Astrocyte (in vitro differentiated cells and primary cell): ENCODE measurements at regions not wholly inside any gene's neighbourhood (a gene's known extent, or its start where the extent isn't known, plus 50 kb on each side); places are given as distances from the start of the nearest gene placed in this dataset.
"Not testable (repeated sequence)": the region's sequence is repeated elsewhere in the genome, so short reads cannot be mapped to it uniquely, and the experiment has no call there.

Experiments used
- DNase-seq: peaks from one replicate; pipeline ENCODE4 v3.0.0-alpha.2; 2010; ENCODE audit warnings: low read depth
- FAIRE-seq: peaks from 2 replicates; lab custom pipeline; 2011; peaks lifted over from hg19 to GRCh38; lab: Jason Lieb, UNC
- H2AFZ ChIP-seq: 2 replicates; pipeline ENCODE4 v1.6.0; 2012; ENCODE audit warnings: low read depth, low read length, inconsistent platforms
- H3K27ac ChIP-seq: 2 replicates; pipeline ENCODE4 v1.5.1; 2011; ENCODE audit warnings: low read depth, low read length, inconsistent platforms
- H3K27me3 ChIP-seq: 2 replicates; pipeline ENCODE4 v1.6.0; 2011; ENCODE audit warnings: low read length, inconsistent platforms; ENCODE audit not compliant: insufficient read depth
- H3K36me3 ChIP-seq: 2 replicates; pipeline ENCODE4 v1.5.1; 2011; ENCODE audit warnings: low read length, inconsistent platforms; ENCODE audit not compliant: insufficient read depth
- H3K4me1 ChIP-seq: 2 replicates; pipeline ENCODE4 v1.5.1; 2011; ENCODE audit warnings: low read length, inconsistent platforms; ENCODE audit not compliant: insufficient read depth
- H3K4me2 ChIP-seq: 2 replicates; pipeline ENCODE4 v1.6.0; 2012; ENCODE audit warnings: low read length, inconsistent platforms
- H3K4me3 ChIP-seq: 2 replicates; pipeline ENCODE4 v1.5.1; 2011; ENCODE audit warnings: low read depth, mild to moderate bottlenecking, low read length, inconsistent platforms; ENCODE audit not compliant: insufficient read depth
- H3K79me2 ChIP-seq: 2 replicates; pipeline ENCODE4 v1.6.0; 2012; ENCODE audit warnings: mild to moderate bottlenecking, low read length, inconsistent platforms; ENCODE audit not compliant: insufficient read depth
- H3K9ac ChIP-seq: 2 replicates; pipeline ENCODE4 v1.6.0; 2012; ENCODE audit warnings: mild to moderate bottlenecking, low read length, inconsistent platforms
- H3K9me3 ChIP-seq: 2 replicates; pipeline ENCODE4 v1.5.1; 2012; ENCODE audit warnings: low read depth, mild to moderate bottlenecking, low read length, inconsistent platforms; ENCODE audit not compliant: insufficient read depth
- H4K20me1 ChIP-seq: 2 replicates; pipeline ENCODE4 v1.6.0; 2012; ENCODE audit warnings: low read length, inconsistent platforms; ENCODE audit not compliant: insufficient read depth
- H3K27ac Mint-ChIP-seq: one replicate; pipeline ENCODE4 v1.8.0; 2021; ENCODE audit warnings: mild to moderate bottlenecking, mixed read lengths; ENCODE audit not compliant: unreplicated experiment
- H3K27me3 Mint-ChIP-seq: one replicate; pipeline ENCODE4 v1.8.0; 2021; ENCODE audit warnings: low read depth, mixed read lengths; ENCODE audit not compliant: unreplicated experiment
- H3K36me3 Mint-ChIP-seq: one replicate; pipeline ENCODE4 v1.8.0; 2021; ENCODE audit warnings: low read depth, mixed read lengths; ENCODE audit not compliant: unreplicated experiment
- H3K4me1 Mint-ChIP-seq: one replicate; pipeline ENCODE4 v1.8.0; 2021; ENCODE audit warnings: low read depth, mixed read lengths; ENCODE audit not compliant: unreplicated experiment
- H3K4me3 Mint-ChIP-seq: one replicate; pipeline ENCODE4 v1.8.0; 2021; ENCODE audit warnings: mild to moderate bottlenecking, moderate library complexity, mixed read lengths; ENCODE audit not compliant: unreplicated experiment
- H3K9me3 Mint-ChIP-seq: one replicate; pipeline ENCODE4 v1.8.0; 2021; ENCODE audit warnings: mild to moderate bottlenecking, mixed read lengths; ENCODE audit not compliant: unreplicated experiment

GRCh38 chr1:83403500-83403899 is 595.4 kb downstream of the TTLL7 start:
- H3K4me3 Mint-ChIP-seq, H3K4me3 ChIP-seq, FAIRE-seq, H3K4me1 ChIP-seq, H3K9ac ChIP-seq, H3K9me3 Mint-ChIP-seq, H3K27ac ChIP-seq, H3K36me3 ChIP-seq, H3K27ac Mint-ChIP-seq, H4K20me1 ChIP-seq, H3K4me2 ChIP-seq, H3K4me1 Mint-ChIP-seq, DNase-seq, H3K27me3 ChIP-seq, H3K27me3 Mint-ChIP-seq, H3K9me3 ChIP-seq, H2AFZ ChIP-seq, H3K79me2 ChIP-seq, H3K36me3 Mint-ChIP-seq: not testable (repeated sequence)

GRCh38 chr1:83401146-83401545 is 597.8 kb downstream of the TTLL7 start:
- H3K4me3 Mint-ChIP-seq, H3K9me3 ChIP-seq, H3K27ac ChIP-seq, H3K4me1 ChIP-seq, H3K36me3 ChIP-seq, H3K4me1 Mint-ChIP-seq, H3K27ac Mint-ChIP-seq, H4K20me1 ChIP-seq, DNase-seq, H3K27me3 ChIP-seq, H2AFZ ChIP-seq, H3K4me3 ChIP-seq, H3K9me3 Mint-ChIP-seq, H3K4me2 ChIP-seq, H3K27me3 Mint-ChIP-seq, FAIRE-seq, H3K79me2 ChIP-seq, H3K36me3 Mint-ChIP-seq, H3K9ac ChIP-seq: not testable (repeated sequence)

- H3K27ac ChIP-seq, H4K20me1 ChIP-seq, H2AFZ ChIP-seq, H3K36me3 Mint-ChIP-seq, H3K27me3 ChIP-seq, H3K4me3 Mint-ChIP-seq, H3K9ac ChIP-seq, H3K4me3 ChIP-seq, H3K4me2 ChIP-seq, H3K9me3 ChIP-seq, H3K27me3 Mint-ChIP-seq, H3K9me3 Mint-ChIP-seq, H3K4me1 ChIP-seq, H3K27ac Mint-ChIP-seq, DNase-seq, H3K79me2 ChIP-seq, H3K4me1 Mint-ChIP-seq, H3K36me3 ChIP-seq: not testable (repeated sequence)
- FAIRE-seq: peak; percentile 63
These were observed 598.8 kb downstream of the TTLL7 start for GRCh38 chr1:83400173-83400572.

GRCh38 chr1:83398125-83398524 is 600.8 kb downstream of the TTLL7 start:
- H3K4me2 ChIP-seq, H2AFZ ChIP-seq, H3K9ac ChIP-seq, H3K36me3 ChIP-seq, H3K9me3 ChIP-seq, DNase-seq, H3K79me2 ChIP-seq, H3K4me3 Mint-ChIP-seq, H3K27me3 ChIP-seq, H4K20me1 ChIP-seq, H3K4me1 Mint-ChIP-seq, H3K27me3 Mint-ChIP-seq, H3K27ac ChIP-seq, H3K9me3 Mint-ChIP-seq, H3K27ac Mint-ChIP-seq, FAIRE-seq, H3K4me3 ChIP-seq, H3K4me1 ChIP-seq, H3K36me3 Mint-ChIP-seq: not testable (repeated sequence)

GRCh38 chr1:83395130-83395529 is 603.8 kb downstream of the TTLL7 start:
- not testable (repeated sequence) for H3K4me1 ChIP-seq, H3K9me3 Mint-ChIP-seq, H3K4me3 ChIP-seq, FAIRE-seq, H3K4me3 Mint-ChIP-seq, H3K27ac ChIP-seq, H3K79me2 ChIP-seq, H3K9ac ChIP-seq, DNase-seq, H3K27me3 ChIP-seq, H3K4me2 ChIP-seq, H3K36me3 Mint-ChIP-seq, H3K9me3 ChIP-seq, H3K27ac Mint-ChIP-seq, H2AFZ ChIP-seq, H4K20me1 ChIP-seq, H3K27me3 Mint-ChIP-seq, H3K36me3 ChIP-seq, H3K4me1 Mint-ChIP-seq

- not testable (repeated sequence) for H3K9ac ChIP-seq, H3K4me3 Mint-ChIP-seq, H3K27me3 ChIP-seq, H4K20me1 ChIP-seq, H3K9me3 ChIP-seq, H3K9me3 Mint-ChIP-seq, H3K27ac ChIP-seq, H3K27me3 Mint-ChIP-seq, H3K4me1 ChIP-seq, H3K27ac Mint-ChIP-seq, H3K4me2 ChIP-seq, FAIRE-seq, H3K4me1 Mint-ChIP-seq, H3K4me3 ChIP-seq, DNase-seq, H3K36me3 Mint-ChIP-seq, H2AFZ ChIP-seq, H3K79me2 ChIP-seq, H3K36me3 ChIP-seq
These were observed 612.0 kb downstream of the TTLL7 start for GRCh38 chr1:83386946-83387345.
